HEK293 (cell line): ENCODE measurements at regions not wholly inside any gene's neighbourhood (a gene's known extent, or its start where the extent isn't known, plus 50 kb on each side); places are given as distances from the start of the nearest gene placed in this dataset.

Experiments used
- CTCF ChIA-PET: fragments of 350-600 bp; formaldehyde crosslinking; extraction: SDS; loops from one replicate; lab custom pipeline; 2021; ENCODE audit warnings: antibody characterized with exemption; lab: Yijun Ruan, JAX
- POLR2A ChIA-PET: fragments of 300-600 bp; formaldehyde crosslinking; extraction: SDS; loops from one replicate; lab custom pipeline; 2020; ENCODE audit warnings: antibody characterized with exemption, inconsistent platforms; lab: Yijun Ruan, JAX
- H3K27ac ChIP-seq: fragments of 200-500 bp; sonication (Bioruptor generic); 2 replicates; pipeline ENCODE4 v1.5.1; 2014; ENCODE audit warnings: low read depth, low read length, control low read depth, inconsistent platforms; ENCODE audit errors: extremely low read depth
- H3K36me3 ChIP-seq, 2 experiments: fragments of 200-500 bp in 1 of 2; sonication (Bioruptor generic) in 1 of 2; 1 replicate in 1 of 2; 2 replicates in 1 of 2; pipeline ENCODE4 v1.5.1; 2014 to 2017; ENCODE audit warnings: inconsistent platforms in 2 of 2, low read length in 2 of 2; ENCODE audit not compliant: control insufficient read depth in 2 of 2, insufficient read depth in 1 of 2
- H3K4me1 ChIP-seq: fragments of 200-500 bp; sonication (Bioruptor generic); 2 replicates; pipeline ENCODE4 v1.5.1; 2014; ENCODE audit warnings: mild to moderate bottlenecking, low read length, inconsistent platforms; ENCODE audit not compliant: control insufficient read depth, insufficient read depth
- H3K4me3 ChIP-seq: 2 replicates; pipeline ENCODE4 v1.5.1; 2011; ENCODE audit warnings: low read depth, mild to moderate bottlenecking, control low read depth, low read length, moderate library complexity
- H3K9me3 ChIP-seq: fragments of 200-500 bp; sonication (Bioruptor generic); 2 replicates; pipeline ENCODE4 v1.5.1; 2014; ENCODE audit warnings: low read depth, low read length, inconsistent platforms; ENCODE audit not compliant: control insufficient read depth, insufficient read depth
- ATF2 ChIP-seq: fragments of 450-650 bp; formaldehyde crosslinking; IDR thresholded peaks from 2 replicates; pipeline ENCODE4 v1.5.1; 2016; ENCODE audit warnings: missing biosample characterization, missing genetic modification characterization, low read depth
- BCL6B ChIP-seq: fragments of 450-650 bp; formaldehyde crosslinking; IDR thresholded peaks from 2 replicates; pipeline ENCODE4 v1.5.1; 2017; ENCODE audit warnings: missing biosample characterization, missing genetic modification characterization
- KLF17 ChIP-seq: fragments of 450-650 bp; formaldehyde crosslinking; IDR thresholded peaks from 2 replicates; pipeline ENCODE4 v1.5.1; 2016; ENCODE audit warnings: missing biosample characterization, missing genetic modification characterization
- PRDM6 ChIP-seq: fragments of 450-650 bp; formaldehyde crosslinking; IDR thresholded peaks from 2 replicates; pipeline ENCODE4 v1.5.1; 2017; ENCODE audit warnings: missing biosample characterization, missing genetic modification characterization
- TRIM28 ChIP-seq: IDR thresholded peaks from 2 replicates; pipeline ENCODE4 v1.6.1; 2011; ENCODE audit warnings: low read length, control low read depth, borderline replicate concordance
- WT1 ChIP-seq: fragments of 450-650 bp; formaldehyde crosslinking; IDR thresholded peaks from 2 replicates; pipeline ENCODE4 v1.5.1; 2016; ENCODE audit warnings: missing biosample characterization, missing genetic modification characterization
- ZBTB20 ChIP-seq: fragments of 450-650 bp; formaldehyde crosslinking; IDR thresholded peaks from 2 replicates; pipeline ENCODE4 v1.5.1; 2016; ENCODE audit warnings: missing biosample characterization, missing genetic modification characterization
- ZNF112 ChIP-seq: fragments of 450-650 bp; formaldehyde crosslinking; IDR thresholded peaks from 2 replicates; pipeline ENCODE4 v1.5.0; 2017; ENCODE audit warnings: missing biosample characterization, missing genetic modification characterization
- ZNF155 ChIP-seq: fragments of 450-650 bp; formaldehyde crosslinking; IDR thresholded peaks from 2 replicates; pipeline ENCODE4 v1.5.1; 2016; ENCODE audit warnings: missing biosample characterization, missing genetic modification characterization
- ZNF398 ChIP-seq: fragments of 450-650 bp; formaldehyde crosslinking; IDR thresholded peaks from 2 replicates; pipeline ENCODE4 v1.5.1; 2017; ENCODE audit warnings: missing biosample characterization, missing genetic modification characterization
- ZNF518A ChIP-seq: fragments of 450-650 bp; formaldehyde crosslinking; conservative IDR thresholded peaks from 2 replicates; pipeline ENCODE4 v1.5.1; 2016; ENCODE audit warnings: low read depth, missing biosample characterization, missing genetic modification characterization
- ZNF558 ChIP-seq: fragments of 450-650 bp; formaldehyde crosslinking; IDR thresholded peaks from 2 replicates; pipeline ENCODE4 v1.5.1; 2016; ENCODE audit warnings: missing biosample characterization, missing genetic modification characterization
- ZNF600 ChIP-seq: fragments of 450-650 bp; formaldehyde crosslinking; IDR thresholded peaks from 2 replicates; pipeline ENCODE4 v1.5.1; 2016; ENCODE audit warnings: missing biosample characterization, missing genetic modification characterization
- ZNF658 ChIP-seq: fragments of 450-650 bp; formaldehyde crosslinking; IDR thresholded peaks from 2 replicates; pipeline ENCODE4; 2016; ENCODE audit warnings: missing biosample characterization, missing genetic modification characterization

GRCh38 chr2:104932243-104932642 is 78.3 kb downstream of the POU3F3 start:
- H3K4me1 ChIP-seq = peaks cover 7% of the 10 kb centered on the region
- ChIA-PET CTCF (interaction anchor here (1.2 kb wide), 1 partner anchor 12 kb away, joined by 3 read pairs; no protein-coding TSS in a partner anchor), POLR2A (no interaction called here)
- H3K36me3 ChIP-seq = no peaks in the 10 kb centered on the region
- H3K9me3 ChIP-seq = no peaks in the 10 kb centered on the region
- TF ChIP-seq ZNF112 = no peak
- TF ChIP-seq ZNF558 (tag by site-specific recombination) = no peak
- TF ChIP-seq ZBTB20 (tag by site-specific recombination) = no peak
- no peak for TF ChIP-seq PRDM6 (tag by site-specific recombination)
- TF ChIP-seq ZNF658 = no peak
- TF ChIP-seq KLF17 = no peak
- TF ChIP-seq ZNF155 (tag by site-specific recombination) = no peak
- no peak for TF ChIP-seq ZNF600 (tag by site-specific recombination)
- no peak for TF ChIP-seq BCL6B (tag by site-specific recombination)
- no peak for TF ChIP-seq TRIM28
- no peak for TF ChIP-seq ATF2
- H3K27ac ChIP-seq = no peak overlapping the region
- no peak overlapping the region for H3K4me3 ChIP-seq

GRCh38 chr2:104933151-104933917 is 79.4 kb downstream of the POU3F3 start:
- Histone ChIP-seq H3K4me1 (peaks cover 7% of the 10 kb centered on the region), H3K9me3 (no peaks in the 10 kb centered on the region), H3K4me3 (no peak overlapping the region), H3K36me3 (no peaks in the 10 kb centered on the region), H3K27ac (no peak overlapping the region)
- CTCF ChIA-PET = interaction anchor here (0.6 to 1.2 kb wide), 3 partner anchors 10 to 11 kb away, joined by 3 to 4 read pairs (median 3); no protein-coding TSS in a partner anchor
- TF ChIP-seq ZNF398 (tag by site-specific recombination) = no peak
- no peak for TF ChIP-seq WT1
- POLR2A ChIA-PET = no interaction called here

GRCh38 chr2:104936527-104936926 is 82.6 kb downstream of the POU3F3 start:
- no peak overlapping the region for H3K4me3 ChIP-seq
- ChIA-PET POLR2A (no interaction called here), CTCF (no interaction called here)
- no peak for TF ChIP-seq ZNF518A (tag by site-specific recombination)
- H3K27ac ChIP-seq = no peak overlapping the region
- no peaks in the 10 kb centered on the region for H3K9me3 ChIP-seq
- H3K4me1 ChIP-seq = peaks cover 7% of the 10 kb centered on the region
- H3K36me3 ChIP-seq = no peaks in the 10 kb centered on the region
